Activated CD8-positive, alpha-beta memory T cell treated with anti-CD3 and anti-CD28 coated beads for 4 hours (primary cell): ENCODE measurements at regions not wholly inside any gene's neighbourhood (a gene's known extent, or its start where the extent isn't known, plus 50 kb on each side); places are given as distances from the start of the nearest gene placed in this dataset.
"Not testable (repeated sequence)": the region's sequence is repeated elsewhere in the genome, so short reads cannot be mapped to it uniquely, and the experiment has no call there.

Experiments
- DNase-seq, 2 donors: peaks; one replicate each; pipeline ENCODE4 v3.0.0-alpha.2; 2020; ENCODE audit warnings: low read depth in 2 of 2

- no peak for DNase-seq
Measured at GRCh38 chr2:56803596-56803995, 619.8 kb downstream of the CCDC85A start.

- DNase-seq = no peak
Measured at GRCh38 chr2:56806924-56807323, 623.1 kb downstream of the CCDC85A start.

- DNase-seq = no peak
Measured at GRCh38 chr2:56807861-56808260, 624.1 kb downstream of the CCDC85A start.

GRCh38 chr2:56811401-56811800 is 627.6 kb downstream of the CCDC85A start:
- DNase-seq = no peak

- no peak for DNase-seq
Measured at GRCh38 chr2:56812432-56812831, 628.6 kb downstream of the CCDC85A start.

GRCh38 chr2:56813490-56813889 is 629.7 kb downstream of the CCDC85A start:
- no peak for DNase-seq

- DNase-seq = no peak
Measured at GRCh38 chr2:56816666-56817065, 632.9 kb downstream of the CCDC85A start.

- no peak for DNase-seq
Measured at GRCh38 chr2:56831780-56832179, 648.0 kb downstream of the CCDC85A start.

GRCh38 chr2:56834686-56835085 is 650.9 kb downstream of the CCDC85A start:
- DNase-seq = no peak

GRCh38 chr2:56840009-56840408 is 656.2 kb downstream of the CCDC85A start:
- DNase-seq = not testable (repeated sequence)

- DNase-seq = no peak
Measured at GRCh38 chr2:56860991-56861390, 677.2 kb downstream of the CCDC85A start.

- DNase-seq = no peak
Measured at GRCh38 chr2:56871644-56872043, 687.9 kb downstream of the CCDC85A start.

- DNase-seq = no peak
Measured at GRCh38 chr2:56874717-56875116, 690.9 kb downstream of the CCDC85A start.

GRCh38 chr2:56889738-56890137 is 705.9 kb downstream of the CCDC85A start:
- DNase-seq = no peak

- no peak for DNase-seq
Measured at GRCh38 chr2:56892382-56892781, 708.6 kb downstream of the CCDC85A start.

- DNase-seq = no peak
Measured at GRCh38 chr2:56898986-56899385, 715.2 kb downstream of the CCDC85A start.

- DNase-seq = no peak
Measured at GRCh38 chr2:56912490-56912889, 728.7 kb downstream of the CCDC85A start.

GRCh38 chr2:56918790-56919189 is 735.0 kb downstream of the CCDC85A start:
- no peak for DNase-seq

GRCh38 chr2:56933976-56934375 is 750.2 kb downstream of the CCDC85A start:
- DNase-seq = no peak

- no peak for DNase-seq
Measured at GRCh38 chr2:56934866-56935265, 751.1 kb downstream of the CCDC85A start.

GRCh38 chr2:56940054-56940453 is 756.3 kb downstream of the CCDC85A start:
- DNase-seq = no peak

- DNase-seq = no peak
Measured at GRCh38 chr2:56952871-56953270, 769.1 kb downstream of the CCDC85A start.

- no peak for DNase-seq
Measured at GRCh38 chr2:56960581-56960980, 776.8 kb downstream of the CCDC85A start.

- DNase-seq = no peak
Measured at GRCh38 chr2:56962673-56963072, 778.9 kb downstream of the CCDC85A start.

- DNase-seq = no peak
Measured at GRCh38 chr2:56969513-56969912, 785.7 kb downstream of the CCDC85A start.
